Tibial nerve (tissue), 4 donors: ENCODE measurements at regions not wholly inside any gene's neighbourhood (a gene's known extent, or its start where the extent isn't known, plus 50 kb on each side); places are given as distances from the start of the nearest gene placed in this dataset.

Source experiments
- DNase-seq, 2 donors: peaks; one replicate each; pipeline ENCODE4 v3.0.0-alpha.2; 2019; ENCODE audit warnings: low spot score in 2 of 2
- H3K27ac ChIP-seq, 4 donors: fragments of 200-600 bp; sonication (generic) in 3 of 4; one replicate each; pipeline ENCODE4 v1.5.1; 2017 to 2019; ENCODE audit warnings: mild to moderate bottlenecking in 1 of 4
- H3K27me3 ChIP-seq, 2 donors: fragments of 200-600 bp; sonication (generic) in 1 of 2; one replicate each; pipeline versions ENCODE4 v1.5.1 to v1.6.0; 2017 to 2019
- H3K36me3 ChIP-seq, 3 donors: fragments of 200-600 bp; sonication (generic); one replicate each; pipeline ENCODE4 v1.5.1; 2018 to 2019
- H3K4me1 ChIP-seq, 4 donors: fragments of 200-600 bp; sonication (generic) in 3 of 4; one replicate each; pipeline ENCODE4 v1.5.1; 2017 to 2019
- H3K4me3 ChIP-seq, 4 donors: fragments of 200-600 bp; sonication (generic) in 3 of 4; one replicate each; pipeline ENCODE4 v1.5.1; 2017 to 2019; ENCODE audit warnings: mild to moderate bottlenecking in 1 of 4, moderate library complexity in 1 of 4
- H3K9me3 ChIP-seq, 4 donors: fragments of 200-600 bp; sonication (generic) in 3 of 4; one replicate each; pipeline ENCODE4 v1.5.1; 2017 to 2019
- CTCF ChIP-seq, 5 experiments: fragments of 200-600 bp in 3 of 5; fragments of 450-650 bp in 2 of 5; sonication (generic) in 3 of 5; IDR thresholded peaks; one replicate each; pipeline ENCODE4 v1.5.1; 2016 to 2019; ENCODE audit warnings: antibody characterized with exemption in 5 of 5, mild to moderate bottlenecking in 3 of 5, moderate library complexity in 2 of 5
- EP300 ChIP-seq, 2 donors: sonication (generic); formaldehyde crosslinking; IDR thresholded peaks; one replicate each; pipeline ENCODE4 v1.6.1; 2017; ENCODE audit warnings: antibody characterized with exemption in 2 of 2, mild to moderate bottlenecking in 1 of 2
- POLR2A ChIP-seq, 2 donors: fragments of 450-650 bp; IDR thresholded peaks; one replicate each; pipeline ENCODE4 v1.6.1; 2017; ENCODE audit warnings: antibody characterized with exemption in 2 of 2, mild to moderate bottlenecking in 2 of 2, moderate library complexity in 2 of 2
- whole genome bisulfite sequencing, 2 donors: methylation state at CpG; one replicate each; pipeline ENCODE4 v1.1.5; 2018; 5-methylcytosine and 5-hydroxymethylcytosine counted together

GRCh38 chr1:216892581-216893160 is 169.4 kb upstream of the ESRRG start:
- no peaks in the 10 kb centered on the region for H3K36me3 ChIP-seq
- no peaks in the 10 kb centered on the region for H3K4me1 ChIP-seq
- H3K4me3 ChIP-seq = no peak overlapping the region
- H3K27me3 ChIP-seq = no peaks in the 10 kb centered on the region
- no peak for DNase-seq
- WGBS, 2 donors = 89 to 91% methylated on average over 10 of the region's 10 CpGs
- no peak for TF ChIP-seq CTCF (IDR thresholded peaks at IDR 0.05)
- no peak overlapping the region for H3K27ac ChIP-seq
- no peaks in the 10 kb centered on the region for H3K9me3 ChIP-seq

GRCh38 chr1:216890871-216891270 is 167.6 kb upstream of the ESRRG start:
- Histone ChIP-seq H3K9me3 (no peaks in the 10 kb centered on the region), H3K4me1 (no peaks in the 10 kb centered on the region), H3K4me3 (no peak overlapping the region), H3K27ac (no peak overlapping the region), H3K27me3 (no peaks in the 10 kb centered on the region), H3K36me3 (no peaks in the 10 kb centered on the region)
- TF ChIP-seq CTCF (IDR thresholded peaks at IDR 0.05) (no peak), EP300 (IDR thresholded peaks at IDR 0.05) (no peak), POLR2A (IDR thresholded peaks at IDR 0.05) (no peak)
- DNase-seq = no peak
- WGBS, 2 donors = 86 to 93% methylated on average over 7 of the region's 7 CpGs

DNA sequence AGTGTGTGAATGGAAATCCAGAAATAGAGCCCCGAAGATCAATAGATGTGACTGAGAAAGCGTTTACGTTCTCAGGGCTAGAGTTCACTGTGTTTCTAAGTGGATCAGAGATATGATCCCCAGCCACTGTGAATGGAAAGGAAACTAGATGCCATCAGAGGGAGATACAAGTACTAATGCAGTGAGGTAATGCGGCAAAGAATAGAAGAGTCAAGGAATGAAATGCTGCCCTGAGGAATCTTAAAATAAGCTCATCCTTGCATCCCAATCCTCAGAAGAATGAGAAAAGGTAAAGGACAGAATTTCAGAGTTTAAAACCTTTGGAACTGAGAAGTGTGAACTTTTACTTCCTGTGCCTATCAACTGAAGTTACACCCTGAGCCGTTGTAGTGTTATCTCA is 165.5 kb upstream of the ESRRG start:
- TF ChIP-seq CTCF (IDR thresholded peaks at IDR 0.05) (no peak), POLR2A (IDR thresholded peaks at IDR 0.05) (no peak), EP300 (IDR thresholded peaks at IDR 0.05) (no peak)
- Histone ChIP-seq H3K4me1 (no peaks in the 10 kb centered on the region), H3K36me3 (no peaks in the 10 kb centered on the region), H3K4me3 (no peak overlapping the region), H3K27me3 (no peaks in the 10 kb centered on the region), H3K9me3 (no peaks in the 10 kb centered on the region), H3K27ac (no peak overlapping the region)
- DNase-seq = no peak
- WGBS, 2 donors = 58 to 74% methylated on average over 5 of the region's 5 CpGs

GRCh38 chr1:216887032-216887431 is 163.8 kb upstream of the ESRRG start:
- H3K27ac ChIP-seq = no peak overlapping the region
- no peak overlapping the region for H3K4me3 ChIP-seq
- no peaks in the 10 kb centered on the region for H3K9me3 ChIP-seq
- H3K36me3 ChIP-seq = no peaks in the 10 kb centered on the region
- WGBS, 2 donors = 77 to 78% methylated on average over 4 of the region's 4 CpGs
- H3K27me3 ChIP-seq = no peaks in the 10 kb centered on the region
- no peak for DNase-seq
- H3K4me1 ChIP-seq = no peaks in the 10 kb centered on the region
- TF ChIP-seq CTCF (IDR thresholded peaks at IDR 0.05) (no peak), EP300 (IDR thresholded peaks at IDR 0.05) (no peak), POLR2A (IDR thresholded peaks at IDR 0.05) (no peak)

- WGBS, 2 donors = 37 to 46% methylated on average over 2 of the region's 2 CpGs
- Histone ChIP-seq H3K27me3 (no peaks in the 10 kb centered on the region), H3K4me3 (no peak overlapping the region), H3K27ac (no peak overlapping the region), H3K36me3 (no peaks in the 10 kb centered on the region), H3K9me3 (no peaks in the 10 kb centered on the region), H3K4me1 (no peaks in the 10 kb centered on the region)
- DNase-seq = no peak
- TF ChIP-seq POLR2A (IDR thresholded peaks at IDR 0.05) (no peak), CTCF (IDR thresholded peaks at IDR 0.05) (no peak), EP300 (IDR thresholded peaks at IDR 0.05) (no peak)
Measured at GRCh38 chr1:216884614-216885229, 161.5 kb upstream of the ESRRG start.
